MCF 10A (cell line): ENCODE measurements at regions not wholly inside any gene's neighbourhood (a gene's known extent, or its start where the extent isn't known, plus 50 kb on each side); places are given as distances from the start of the nearest gene placed in this dataset.

Source experiments
- BruUV-seq: library from RNA; stranded (reverse); fragments of 400-500 nt; replicated peaks from 2 replicates; lab custom pipeline; 2021; lab: Mats Ljungman, UMichigan
- CTCF ChIA-PET: fragments of 300-600 bp; sonication (Branson Sonifier 250); formaldehyde crosslinking; extraction: SDS; loops from one replicate; lab custom pipeline; 2021; ENCODE audit warnings: antibody characterized with exemption, inconsistent platforms; lab: Yijun Ruan, JAX
- POLR2A ChIA-PET: fragments of 300-600, 350-650 bp; sonication (Branson Sonifier 250); formaldehyde crosslinking; extraction: SDS; loops from one replicate; lab custom pipeline; 2020; ENCODE audit warnings: antibody characterized with exemption, inconsistent platforms; lab: Yijun Ruan, JAX
- DNase-seq: peaks from one replicate; pipeline ENCODE4 v3.0.0-alpha.2; 2018; ENCODE audit not compliant: unreplicated experiment
- H3K27ac Mint-ChIP-seq: one replicate; pipeline ENCODE4 v1.8.0; 2022; ENCODE audit warnings: mild to moderate bottlenecking, low read depth, mixed read lengths; ENCODE audit not compliant: unreplicated experiment
- H3K27me3 Mint-ChIP-seq: one replicate; pipeline ENCODE4 v1.8.0; 2022; ENCODE audit warnings: mixed read lengths; ENCODE audit not compliant: insufficient read depth, unreplicated experiment
- H3K36me3 Mint-ChIP-seq: one replicate; pipeline ENCODE4 v1.8.0; 2022; ENCODE audit warnings: mild to moderate bottlenecking, moderate library complexity, mixed read lengths; ENCODE audit not compliant: insufficient read depth, unreplicated experiment
- H3K4me1 Mint-ChIP-seq: one replicate; pipeline ENCODE4 v1.8.0; 2022; ENCODE audit warnings: mixed read lengths; ENCODE audit not compliant: insufficient read depth, unreplicated experiment
- H3K4me3 Mint-ChIP-seq: one replicate; pipeline ENCODE4 v1.8.0; 2022; ENCODE audit warnings: mild to moderate bottlenecking, moderate library complexity, mixed read lengths; ENCODE audit not compliant: unreplicated experiment
- H3K9me3 Mint-ChIP-seq: one replicate; pipeline ENCODE4 v1.8.0; 2022; ENCODE audit warnings: mixed read lengths; ENCODE audit not compliant: unreplicated experiment
- CTCF ChIP-seq: fragments of 200-600 bp; IDR thresholded peaks from one replicate; pipeline ENCODE4 v1.8.0; 2022; ENCODE audit warnings: antibody characterized with exemption, mild to moderate bottlenecking; ENCODE audit not compliant: unreplicated experiment
- intact Hi-C: fragments of 100-400 bp; cut with micrococcal nuclease; formaldehyde crosslinking; loops from 2 replicates; pipeline ENCODE4 v1.14.1; 2022

- POLR2A ChIA-PET = no interaction called here
- TF ChIP-seq CTCF = no peak
- CTCF ChIA-PET = interaction anchor here (0.9 kb wide), 1 partner anchor 786 kb away, joined by 4 read pairs; no protein-coding TSS in a partner anchor
- intact Hi-C loops = no loop called here
- H3K4me3 Mint-ChIP-seq = no peak overlapping the region
- no peaks in the 10 kb centered on the region for H3K36me3 Mint-ChIP-seq
- BruUV-seq = no TSS peak
- no peaks in the 10 kb centered on the region for H3K27me3 Mint-ChIP-seq
- no peaks in the 10 kb centered on the region for H3K4me1 Mint-ChIP-seq
- H3K9me3 Mint-ChIP-seq = no peaks in the 10 kb centered on the region
- no peak overlapping the region for H3K27ac Mint-ChIP-seq
- peak; percentile 8 for DNase-seq
Measured at GRCh38 chr15:29887721-29888120, 65.5 kb upstream of the TJP1 start.

- ChIA-PET CTCF (interaction anchor here (0.6 kb wide), 1 partner anchor 169 kb away, joined by 3 read pairs; no protein-coding TSS in a partner anchor), POLR2A (interaction anchor here (0.7 to 0.8 kb wide), 2 partner anchors 14 to 234 kb away, joined by 3 read pairs; no protein-coding TSS in a partner anchor)
- H3K36me3 Mint-ChIP-seq = no peaks in the 10 kb centered on the region
- H3K4me1 Mint-ChIP-seq = no peaks in the 10 kb centered on the region
- no peaks in the 10 kb centered on the region for H3K27me3 Mint-ChIP-seq
- intact Hi-C loops = no loop called here
- no peak overlapping the region for H3K4me3 Mint-ChIP-seq
- no peaks in the 10 kb centered on the region for H3K9me3 Mint-ChIP-seq
- TF ChIP-seq CTCF = no peak
- H3K27ac Mint-ChIP-seq = no peak overlapping the region
- no peak for DNase-seq
- no TSS peak for BruUV-seq
Measured at GRCh38 chr15:29885183-29885582, 62.9 kb upstream of the TJP1 start.

GRCh38 chr15:29883126-29883525 lies 60.9 kb upstream of the TJP1 start:
- intact Hi-C loops = no loop called here
- BruUV-seq = no TSS peak
- no peaks in the 10 kb centered on the region for H3K27me3 Mint-ChIP-seq
- no peak for DNase-seq
- H3K4me3 Mint-ChIP-seq = no peak overlapping the region
- no peaks in the 10 kb centered on the region for H3K4me1 Mint-ChIP-seq
- H3K36me3 Mint-ChIP-seq = no peaks in the 10 kb centered on the region
- H3K27ac Mint-ChIP-seq = no peak overlapping the region
- no peak for TF ChIP-seq CTCF
- CTCF ChIA-PET = no interaction called here
- no peaks in the 10 kb centered on the region for H3K9me3 Mint-ChIP-seq
- POLR2A ChIA-PET = no interaction called here

GRCh38 chr15:29880886-29881285 lies 58.6 kb upstream of the TJP1 start:
- no peak for TF ChIP-seq CTCF
- DNase-seq = no peak
- H3K4me3 Mint-ChIP-seq = no peak overlapping the region
- no peaks in the 10 kb centered on the region for H3K27me3 Mint-ChIP-seq
- POLR2A ChIA-PET = interaction anchor here (0.8 kb wide), 1 partner anchor 118 kb away, joined by 4 read pairs; no protein-coding TSS in a partner anchor
- intact Hi-C loops = no loop called here
- no TSS peak for BruUV-seq
- H3K27ac Mint-ChIP-seq = no peak overlapping the region
- H3K9me3 Mint-ChIP-seq = no peaks in the 10 kb centered on the region
- CTCF ChIA-PET = no interaction called here
- H3K36me3 Mint-ChIP-seq = no peaks in the 10 kb centered on the region
- no peaks in the 10 kb centered on the region for H3K4me1 Mint-ChIP-seq
